DMS114 treated with DMSO at 0.1 percent for 48 hours (cell line): ENCODE measurements at regions not wholly inside any gene's neighbourhood (a gene's known extent, or its start where the extent isn't known, plus 50 kb on each side); places are given as distances from the start of the nearest gene placed in this dataset.

Experiments used
- DNase-seq: peaks from one replicate; lab custom pipeline; 2025; ENCODE audit not compliant: unreplicated experiment; lab: John Stamatoyannopoulos, UW

DNA sequence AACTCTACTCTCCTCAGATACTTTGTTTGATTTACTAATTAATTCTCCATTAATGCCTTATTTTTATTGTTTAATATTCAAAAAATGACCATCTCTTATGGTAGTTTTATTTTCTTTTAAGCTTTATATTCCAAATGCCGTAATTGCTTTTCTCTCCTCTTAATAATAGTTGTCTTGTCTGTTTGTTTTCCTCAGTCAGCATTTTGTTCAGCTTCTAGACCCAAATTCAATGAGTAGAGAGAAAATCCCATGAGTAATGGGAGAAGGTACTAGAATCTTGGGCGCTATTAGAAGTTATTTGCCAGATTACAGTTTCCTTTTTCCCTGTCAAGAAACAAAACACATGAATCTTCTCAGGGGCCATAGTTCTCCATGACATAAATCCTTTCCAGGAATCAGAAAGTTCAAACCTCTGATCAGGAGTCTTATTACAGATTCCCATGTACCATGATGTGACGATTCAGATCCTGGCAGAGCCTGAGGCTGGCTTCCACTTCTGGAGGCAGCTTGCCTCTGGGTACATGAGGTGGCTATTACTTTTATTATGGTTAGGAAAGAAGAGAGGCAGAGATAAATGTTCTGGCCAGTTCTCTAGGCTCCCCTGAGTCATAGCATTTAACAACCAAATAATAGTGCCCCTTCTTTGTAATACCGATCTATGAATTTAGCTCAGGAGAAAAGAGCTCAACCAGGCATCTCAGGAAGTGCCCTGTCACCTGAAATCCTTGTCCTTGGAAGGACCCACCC, 485.1 kb upstream of the SETBP1 start:
- no peak for DNase-seq

DNA sequence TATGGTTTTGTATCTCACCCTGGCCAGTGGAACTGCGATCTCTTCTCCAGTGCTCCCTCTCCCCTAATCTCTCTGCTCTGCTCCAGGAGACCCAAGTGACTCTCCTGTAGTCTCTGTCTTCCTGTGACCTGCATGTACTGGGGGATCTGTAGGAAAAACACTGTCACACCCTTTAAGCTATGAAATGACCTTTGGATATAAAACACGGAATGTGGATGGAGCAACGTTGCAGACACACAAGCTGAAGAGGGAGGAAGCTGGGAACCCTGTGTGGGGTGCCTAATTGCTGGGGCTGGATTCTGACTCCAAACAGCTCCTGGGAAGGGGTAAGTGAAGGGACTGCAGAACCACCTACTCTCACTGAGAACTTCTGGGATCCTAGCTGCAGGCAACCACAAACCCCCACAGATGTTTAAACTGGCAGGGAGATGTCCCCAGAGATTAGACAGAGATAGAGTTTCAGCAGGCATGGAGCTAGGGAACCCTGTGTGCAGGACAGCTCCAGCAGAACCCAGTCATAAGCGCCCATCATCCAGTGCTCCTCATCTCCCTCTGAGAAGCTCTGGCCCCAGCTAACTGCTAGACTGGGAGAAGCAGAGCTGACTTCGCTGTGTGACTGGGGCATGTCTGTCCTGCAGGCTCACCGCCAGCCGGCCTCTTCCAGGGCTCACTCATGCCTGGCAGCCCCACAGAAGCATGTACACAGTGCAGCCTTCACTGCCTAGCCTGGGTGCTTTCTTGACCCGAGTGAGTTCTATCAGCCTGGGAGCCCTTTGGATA, 482.7 kb upstream of the SETBP1 start:
- DNase-seq: no peak

DNA sequence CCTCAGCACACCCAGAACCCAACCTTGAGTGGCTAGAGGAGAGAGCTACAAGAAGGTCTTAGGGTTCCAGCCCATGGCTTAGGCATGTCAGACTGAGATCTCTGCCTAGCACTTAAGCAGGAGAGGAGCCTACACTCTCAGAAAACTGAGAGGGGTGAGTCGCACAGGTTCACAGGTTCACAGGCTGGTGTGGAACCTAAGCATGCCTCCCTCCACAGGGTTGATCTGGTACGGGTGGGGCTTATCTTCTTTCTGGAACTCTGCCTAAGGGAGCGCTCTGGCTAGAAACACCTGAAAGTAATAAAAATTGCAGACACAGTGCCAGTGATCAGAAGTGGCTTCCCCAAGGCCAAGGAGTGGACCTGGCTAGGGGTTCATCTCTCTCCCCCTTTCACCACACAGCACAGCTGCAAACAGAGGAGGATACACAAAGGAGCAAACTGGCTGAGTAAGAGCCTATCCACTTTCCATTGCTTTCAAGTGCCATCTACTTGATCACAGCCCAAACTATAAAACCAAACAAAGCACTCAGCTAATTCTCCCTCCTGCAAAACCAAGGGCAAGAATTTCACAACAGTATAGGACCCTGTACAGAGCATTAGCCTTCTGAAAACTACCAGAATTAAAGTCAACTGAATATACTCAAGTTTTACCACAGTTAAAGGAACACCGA, 481.9 kb upstream of the SETBP1 start:
- no peak for DNase-seq

DNA sequence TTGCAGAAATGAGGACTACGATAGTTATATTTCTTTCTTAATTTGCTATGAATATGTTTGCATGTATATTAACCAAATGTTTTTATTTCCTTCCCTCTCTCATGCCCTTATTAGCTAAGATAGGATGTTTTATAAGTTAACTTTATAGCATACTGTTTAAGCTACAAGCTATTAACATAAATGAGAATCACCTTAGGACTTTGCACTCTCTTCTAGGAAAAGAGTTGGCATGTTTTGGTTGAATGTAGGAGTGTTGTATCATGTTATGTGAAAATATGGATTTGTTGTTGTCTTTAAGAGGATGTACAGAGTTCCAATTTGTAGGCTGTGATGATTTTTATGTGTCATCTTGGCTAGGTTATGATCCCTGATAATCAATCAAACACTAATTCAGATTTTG, 467.4 kb upstream of the SETBP1 start:
- no peak for DNase-seq

DNA sequence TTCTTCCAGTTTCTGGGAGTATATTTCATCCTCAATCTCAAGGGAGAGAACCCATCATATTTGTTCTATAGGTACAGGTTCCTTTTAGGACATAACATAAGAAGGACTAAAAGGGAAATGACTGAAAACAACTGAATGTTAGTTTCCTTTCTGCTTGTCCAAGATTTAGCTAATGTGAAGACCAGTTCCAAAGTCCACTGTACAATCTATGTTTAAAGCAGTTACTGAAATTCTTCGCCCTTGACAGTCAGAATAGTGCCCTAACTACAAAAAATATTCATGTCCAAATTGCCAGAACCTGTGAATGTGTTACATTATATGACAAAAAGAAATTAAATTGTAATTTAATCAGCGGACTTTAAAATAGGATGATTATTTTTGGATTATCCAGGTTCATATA, 466.3 kb upstream of the SETBP1 start:
- no peak for DNase-seq

DNA sequence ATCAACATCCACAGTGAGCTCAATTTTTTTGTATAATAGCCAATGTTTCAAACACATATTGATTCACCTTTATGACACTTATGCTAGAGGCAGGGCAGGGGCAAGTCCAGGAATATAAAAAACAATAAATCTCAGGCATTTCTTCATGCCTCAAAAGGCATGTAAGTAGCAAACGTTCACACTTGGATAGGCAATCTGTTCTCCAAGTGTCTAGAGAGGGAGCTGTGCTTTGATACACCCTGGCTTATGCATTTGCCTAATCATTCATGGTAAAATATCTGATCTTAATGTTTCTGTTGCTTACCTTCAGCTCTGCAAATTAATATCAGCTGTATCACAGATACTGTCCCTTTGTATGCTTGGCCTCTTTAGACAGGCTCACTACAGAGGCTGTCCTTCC, 464.5 kb upstream of the SETBP1 start:
- DNase-seq: no peak

DNA sequence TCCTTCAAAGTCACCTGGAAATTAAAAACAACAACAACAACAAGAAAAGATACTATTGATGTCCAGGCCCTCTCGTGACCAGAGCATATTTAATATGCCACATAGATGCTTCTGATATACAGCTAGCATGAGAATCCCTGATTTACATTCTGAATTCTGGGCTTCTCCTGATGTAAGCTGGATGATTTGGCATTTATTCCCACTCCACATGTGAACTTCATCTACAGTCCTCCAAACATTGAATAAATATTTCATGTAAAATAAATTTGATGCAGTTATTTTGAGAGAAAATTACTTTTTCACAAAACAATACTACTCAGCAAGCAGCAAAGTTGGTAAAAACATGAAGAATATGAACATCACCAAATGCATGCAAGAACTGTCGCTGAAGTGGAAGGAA, 453.2 kb upstream of the SETBP1 start:
- DNase-seq: no peak

DNA sequence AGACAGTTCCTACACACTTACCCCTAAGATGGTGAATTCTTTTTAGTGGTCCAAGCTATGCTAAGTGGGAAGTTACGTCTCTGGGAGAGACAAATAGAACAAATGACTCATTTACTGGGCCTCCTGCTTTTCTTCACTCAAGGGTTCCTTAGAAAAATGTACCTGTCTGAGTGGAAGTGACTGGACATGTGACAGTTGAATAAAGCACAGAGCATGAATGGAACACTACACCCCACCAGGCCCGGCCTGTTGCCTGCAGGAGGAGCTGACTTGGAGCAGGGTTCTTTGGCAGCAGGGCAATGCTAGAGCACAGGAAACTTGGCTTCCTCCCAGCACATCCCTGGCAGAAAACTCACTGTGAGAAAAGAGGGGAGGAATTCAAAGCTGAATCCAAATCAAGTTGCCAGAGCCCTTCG, 451.0 kb upstream of the SETBP1 start:
- no peak for DNase-seq

DNA sequence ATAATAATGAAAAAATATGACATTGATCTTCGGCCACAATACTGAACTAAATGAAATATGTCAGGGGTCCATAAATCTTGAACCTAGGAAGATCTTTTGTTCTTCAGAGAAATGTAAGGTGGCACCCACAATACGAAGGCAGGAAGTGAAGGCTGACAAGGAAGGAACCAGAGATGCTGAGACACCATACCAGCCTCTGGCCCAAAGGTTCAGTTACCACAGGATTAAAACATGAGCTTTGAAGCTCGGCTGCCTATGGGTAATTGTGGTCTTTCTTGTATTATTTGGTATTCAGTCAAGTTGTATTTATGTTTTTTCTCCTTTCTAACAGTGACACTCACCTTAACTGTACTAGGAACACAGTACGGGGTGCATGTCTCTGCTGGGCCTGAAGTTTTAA, 448.8 kb upstream of the SETBP1 start:
- no peak for DNase-seq

DNA sequence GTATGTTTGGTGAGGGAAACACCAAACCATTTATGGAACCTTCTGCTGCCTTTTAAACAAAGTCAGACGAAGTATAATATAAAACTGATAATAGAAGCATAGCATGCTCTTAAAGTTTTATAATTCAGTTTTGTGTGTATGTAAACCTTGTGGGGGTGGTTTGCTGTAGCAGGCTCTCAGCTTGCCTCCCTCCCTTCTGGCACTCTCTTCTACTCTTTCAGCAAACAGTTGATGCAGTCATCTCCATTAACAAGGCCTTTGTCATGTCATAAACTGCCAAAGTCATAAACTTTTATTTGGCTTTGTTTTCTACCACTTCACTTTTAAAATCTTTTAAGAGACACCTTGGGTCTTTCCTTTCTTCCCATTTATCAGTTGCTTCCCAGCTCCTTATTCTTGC, 448.2 kb upstream of the SETBP1 start:
- no peak for DNase-seq

DNA sequence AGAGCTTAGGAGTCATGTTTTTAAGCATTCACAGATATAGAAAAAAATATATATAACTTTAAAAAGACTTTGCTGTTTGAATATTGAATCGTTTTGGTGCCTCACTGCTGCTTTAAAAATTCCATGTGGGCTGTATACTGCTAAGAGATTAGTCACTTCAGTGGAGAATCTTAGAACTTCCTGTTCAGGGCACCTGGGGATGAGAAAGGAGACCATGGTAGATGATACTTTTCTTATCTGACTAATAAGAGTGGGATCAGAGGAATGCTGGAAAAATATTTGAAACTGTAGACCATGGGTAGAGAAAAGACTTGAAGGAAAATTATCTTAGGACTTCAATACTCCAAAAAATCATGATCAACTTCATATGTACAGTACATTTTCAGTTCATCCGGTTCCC, 442.2 kb upstream of the SETBP1 start:
- DNase-seq: no peak

DNA sequence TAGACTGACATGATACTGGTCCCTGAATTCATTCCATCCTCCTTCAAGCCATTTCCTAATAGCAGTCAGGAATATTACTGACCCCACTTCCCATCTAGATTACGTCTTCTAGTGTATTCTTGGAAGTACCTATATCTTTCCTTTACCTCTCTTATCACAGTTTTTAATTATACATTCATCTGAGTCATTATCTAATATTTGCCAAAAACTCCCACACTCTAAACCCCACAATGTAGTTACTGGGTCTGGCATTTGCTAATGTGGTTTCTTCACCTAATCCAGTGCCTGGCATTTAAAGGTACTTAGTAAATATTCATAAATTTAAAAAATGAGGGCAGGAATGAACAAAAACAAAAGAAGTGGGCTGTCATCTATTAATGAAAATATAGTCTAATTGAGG, 441.8 kb upstream of the SETBP1 start:
- DNase-seq: no peak

DNA sequence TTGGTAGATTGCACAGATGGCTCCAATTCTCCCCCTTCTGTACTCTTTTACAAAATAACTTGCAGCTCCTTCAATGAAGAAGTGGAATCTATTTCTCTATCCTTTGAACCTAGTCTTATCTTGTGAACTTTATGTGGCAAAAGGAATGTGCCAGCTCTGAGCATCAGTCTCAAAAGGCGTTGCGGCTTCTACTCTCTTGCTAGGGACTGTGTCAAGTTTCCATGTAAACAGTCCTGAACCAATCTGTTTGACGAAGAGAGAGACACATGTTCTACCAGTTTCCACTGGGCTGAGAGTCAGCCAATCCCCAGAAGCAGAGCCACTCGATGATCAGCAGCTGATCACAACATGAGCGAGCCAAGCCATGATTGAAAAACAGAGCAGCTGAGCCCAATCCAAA, 439.7 kb upstream of the SETBP1 start:
- no peak for DNase-seq

DNA sequence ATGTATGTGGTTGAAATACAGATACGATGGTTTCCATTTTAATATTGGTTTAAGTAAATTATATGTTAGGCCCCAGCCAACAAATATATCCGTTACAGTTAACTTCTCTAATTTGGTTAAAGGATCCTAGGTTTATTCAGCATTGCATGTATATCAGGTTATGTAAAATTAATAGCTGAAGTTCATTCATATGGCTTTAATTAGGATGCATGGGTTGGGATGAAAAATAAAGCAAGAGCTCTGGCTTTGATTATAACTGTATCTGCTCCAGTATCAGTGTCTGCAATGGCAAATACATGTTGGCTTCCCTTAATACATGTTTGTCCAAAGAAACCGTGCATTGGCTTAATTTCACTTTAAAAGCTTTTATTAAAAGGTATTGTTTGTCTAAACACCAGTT, 435.7 kb upstream of the SETBP1 start:
- no peak for DNase-seq

DNA sequence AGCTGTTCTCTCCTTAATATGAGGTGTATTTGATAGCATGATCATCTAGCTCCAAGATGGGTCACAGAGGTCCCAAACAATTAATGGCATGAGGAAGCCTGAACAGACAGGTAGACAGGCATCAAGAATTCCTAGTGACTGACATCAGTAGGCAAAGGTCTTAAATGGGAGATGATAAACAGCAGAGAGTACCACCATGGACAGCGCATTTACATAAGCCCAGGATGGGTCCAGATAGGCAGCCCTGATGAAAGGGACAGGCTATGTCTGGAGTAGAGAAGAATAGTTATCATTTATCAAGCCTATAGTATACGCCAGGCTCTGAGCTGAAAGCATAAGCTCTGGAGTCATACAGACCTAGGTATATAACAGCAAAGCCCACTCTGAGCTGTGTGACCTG, 434.7 kb upstream of the SETBP1 start:
- no peak for DNase-seq

DNA sequence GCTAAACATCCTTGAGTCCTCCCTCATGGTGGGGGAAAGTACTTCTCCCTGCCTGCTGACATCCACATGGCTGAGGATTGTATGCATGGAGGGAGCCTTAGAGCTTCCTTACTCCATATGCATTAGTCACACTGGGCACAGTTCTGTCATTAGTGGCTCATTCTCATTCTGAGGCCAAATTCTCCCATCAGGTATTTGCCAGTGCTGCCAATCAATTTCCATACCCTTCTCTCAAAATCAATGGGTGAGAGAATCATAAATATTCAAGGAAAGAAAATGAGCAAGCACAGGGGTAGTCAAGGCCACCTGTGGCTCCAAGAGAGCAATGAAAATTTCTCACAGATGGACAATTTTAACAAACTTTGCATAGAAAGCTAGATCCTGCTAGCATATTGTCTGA, 422.6 kb upstream of the SETBP1 start:
- no peak for DNase-seq

DNA sequence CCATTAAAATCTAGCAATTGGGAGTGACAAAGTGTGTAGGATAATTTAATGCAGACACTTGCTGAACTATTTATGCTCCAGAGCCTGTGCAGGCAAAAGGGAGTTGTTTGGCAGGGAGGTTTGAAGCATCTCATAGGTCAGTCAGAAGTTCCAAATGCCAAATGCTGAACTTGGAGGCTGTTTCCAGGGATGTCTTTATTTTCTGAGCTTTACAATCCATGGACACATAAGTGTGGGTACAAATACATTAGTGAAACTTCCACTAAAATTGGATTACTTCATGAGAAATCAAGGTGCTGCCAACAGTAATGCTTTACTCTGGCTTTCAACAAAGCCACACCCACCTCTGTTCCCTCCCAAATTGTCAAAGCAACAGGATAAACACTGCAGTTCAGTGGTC, 422.1 kb upstream of the SETBP1 start:
- no peak for DNase-seq

DNA sequence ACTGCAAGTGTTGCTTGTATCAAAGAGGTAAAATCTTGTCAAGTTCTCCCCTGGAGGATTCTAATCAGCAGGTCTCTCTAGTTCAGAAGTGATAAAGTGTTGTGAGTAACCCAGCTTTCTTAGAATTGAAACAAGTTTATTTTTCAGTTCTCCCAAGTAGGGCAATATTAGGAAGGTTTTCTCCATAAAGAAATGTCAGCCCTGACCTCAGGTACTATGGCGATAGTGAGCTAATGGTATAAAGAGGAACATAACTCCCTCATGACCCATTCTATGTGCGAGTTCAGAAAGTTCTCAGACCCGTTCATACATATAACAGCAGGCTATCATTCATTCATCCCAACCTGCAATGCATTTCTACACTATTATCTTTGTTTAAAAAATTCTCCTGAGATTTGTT, 421.1 kb upstream of the SETBP1 start:
- DNase-seq: no peak

DNA sequence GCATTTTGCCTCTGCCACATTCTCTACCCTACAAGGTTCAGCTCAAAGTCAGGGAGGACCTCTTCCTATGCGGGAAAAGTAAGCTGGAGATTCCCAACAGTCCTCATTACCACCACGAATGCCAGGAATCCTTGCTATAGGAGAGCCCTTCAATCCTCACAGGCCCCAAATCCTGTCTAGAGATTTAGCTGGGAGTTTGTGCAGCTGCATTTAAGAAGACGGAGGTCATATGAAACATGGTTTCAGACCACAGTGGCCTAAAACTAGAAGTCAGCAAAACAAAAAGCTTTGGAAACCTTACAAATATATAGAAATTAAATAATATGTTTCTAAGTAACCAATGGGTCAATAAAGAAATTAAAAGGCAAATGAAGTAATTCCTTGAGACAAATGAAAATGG, 415.3 kb upstream of the SETBP1 start:
- DNase-seq: no peak

DNA sequence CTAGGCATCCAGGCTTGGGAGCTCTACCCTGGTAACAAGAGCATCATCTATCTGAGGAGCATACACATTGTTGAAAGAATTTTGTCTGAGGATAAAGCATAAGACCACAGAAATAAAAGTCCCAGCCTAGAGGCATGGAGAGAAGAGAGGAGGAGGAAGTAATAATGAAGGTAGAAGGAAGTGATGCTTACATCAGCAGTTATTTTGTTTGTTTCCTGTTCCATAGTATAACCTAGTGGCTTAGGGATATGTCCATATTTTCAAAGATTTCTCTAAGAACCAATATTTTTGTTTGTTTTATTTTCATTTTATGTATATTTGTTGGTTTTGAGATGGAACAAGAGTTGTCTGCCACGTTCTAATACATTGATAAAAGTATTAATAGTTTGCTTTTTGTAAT, 407.4 kb upstream of the SETBP1 start:
- no peak for DNase-seq

DNA sequence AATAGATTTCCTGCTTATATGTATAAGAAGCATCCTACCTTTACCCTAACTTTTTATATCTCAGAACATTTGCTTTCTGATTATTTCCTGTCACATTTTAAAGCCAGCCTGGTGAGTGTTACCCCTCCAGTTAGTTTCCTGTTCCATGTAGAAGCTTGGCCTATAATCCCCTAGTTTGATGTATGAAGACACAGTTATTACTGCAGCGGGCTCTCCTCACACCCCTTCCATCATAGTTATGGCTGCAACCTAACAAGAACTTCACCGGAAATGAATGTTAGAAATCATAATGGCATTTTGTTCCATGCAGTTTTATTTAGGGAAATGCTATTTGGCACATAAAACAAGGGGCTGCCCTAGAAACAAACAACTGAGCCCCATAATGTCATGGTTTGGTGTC, 400.2 kb upstream of the SETBP1 start:
- DNase-seq: no peak

DNA sequence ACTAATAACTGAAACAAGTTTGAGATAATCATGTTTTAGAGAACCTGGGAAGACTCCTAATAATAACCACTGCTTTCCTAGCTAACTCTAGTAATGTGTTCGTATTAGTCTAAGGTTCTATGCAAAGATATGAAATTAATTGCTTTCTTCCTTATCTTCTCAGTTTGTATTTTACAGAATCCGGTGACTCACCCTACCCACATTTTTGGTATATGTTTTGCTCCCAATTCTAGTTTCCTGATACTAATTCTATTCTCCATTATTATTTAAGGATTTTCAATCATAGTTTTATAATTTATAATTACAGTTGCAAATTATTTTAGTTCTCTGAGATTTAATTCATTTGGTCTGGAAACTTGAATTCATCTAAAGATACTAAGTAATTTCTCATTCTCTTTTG, 394.6 kb upstream of the SETBP1 start:
- no peak for DNase-seq
